Stimulated activated CD4-positive, alpha-beta T cell treated with anti-CD3 and anti-CD28 coated beads, Interleukin-1b, Interleukin-23, amount 100 ng/mL, for 1 hour (primary cell): ENCODE measurements at regions not wholly inside any gene's neighbourhood (a gene's known extent, or its start where the extent isn't known, plus 50 kb on each side); places are given as distances from the start of the nearest gene placed in this dataset.

Experiments used
- DNase-seq, 2 donors: peaks; one replicate each; pipeline ENCODE4 v3.0.0-alpha.2; 2020; ENCODE audit warnings: low read depth in 2 of 2

DNA sequence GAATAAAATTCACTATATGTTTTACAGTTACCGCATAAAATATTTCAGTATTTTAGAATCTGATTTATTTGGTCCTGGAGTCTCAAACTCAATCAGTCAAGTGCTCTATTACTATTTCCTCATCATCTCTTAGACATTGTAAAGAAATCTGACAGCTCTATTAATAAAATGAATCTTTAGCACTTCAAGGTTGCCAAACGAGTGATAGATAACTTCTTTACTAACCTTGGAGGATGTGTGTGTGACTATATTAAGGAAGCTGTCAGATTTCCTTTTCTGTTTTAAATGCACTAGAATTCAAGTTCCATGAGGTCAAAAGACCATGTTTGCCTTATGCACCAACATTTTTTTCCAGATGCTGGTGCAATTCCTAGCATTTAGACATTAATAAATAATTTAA, 389.8 kb upstream of the AZI2 start:
- DNase-seq = no peak

DNA sequence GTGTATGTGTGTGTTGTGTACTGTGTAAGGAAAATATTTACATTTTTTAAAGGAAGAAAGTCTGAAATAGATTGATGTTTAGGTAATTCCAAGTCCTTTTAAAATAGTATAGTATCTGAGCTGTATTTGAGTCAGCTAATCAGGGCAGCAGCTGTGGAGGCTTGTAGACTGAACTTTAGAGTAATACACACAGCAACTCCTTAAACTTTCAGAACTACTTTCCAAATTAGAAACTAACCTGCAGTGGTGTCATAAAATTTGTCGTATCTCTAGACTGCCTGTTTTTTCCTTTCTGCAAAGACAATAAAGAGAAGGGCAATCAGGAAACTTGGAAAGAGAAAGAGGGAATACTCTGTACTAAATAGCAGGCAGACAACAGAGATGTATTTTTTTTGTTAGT, 391.0 kb upstream of the AZI2 start:
- DNase-seq = no peak

DNA sequence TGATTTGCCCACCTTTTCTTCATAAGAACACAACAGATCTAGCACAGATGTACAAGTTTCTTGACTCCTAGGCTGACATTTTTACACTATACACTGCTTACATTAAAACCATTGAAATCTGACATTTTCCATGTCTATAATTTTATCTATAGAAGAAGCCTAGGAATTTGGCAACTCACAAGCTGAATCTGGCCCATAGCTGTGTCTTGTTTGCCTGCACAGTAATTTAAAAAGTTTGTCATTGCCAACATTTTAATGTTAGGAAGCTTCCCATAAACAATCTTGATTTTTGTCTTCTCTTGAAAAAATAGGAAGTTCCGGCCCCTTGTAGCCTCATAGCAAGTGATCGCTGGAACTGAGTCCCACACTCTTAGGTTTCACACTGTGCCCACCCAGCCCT, 394.6 kb upstream of the AZI2 start:
- DNase-seq = no peak

DNA sequence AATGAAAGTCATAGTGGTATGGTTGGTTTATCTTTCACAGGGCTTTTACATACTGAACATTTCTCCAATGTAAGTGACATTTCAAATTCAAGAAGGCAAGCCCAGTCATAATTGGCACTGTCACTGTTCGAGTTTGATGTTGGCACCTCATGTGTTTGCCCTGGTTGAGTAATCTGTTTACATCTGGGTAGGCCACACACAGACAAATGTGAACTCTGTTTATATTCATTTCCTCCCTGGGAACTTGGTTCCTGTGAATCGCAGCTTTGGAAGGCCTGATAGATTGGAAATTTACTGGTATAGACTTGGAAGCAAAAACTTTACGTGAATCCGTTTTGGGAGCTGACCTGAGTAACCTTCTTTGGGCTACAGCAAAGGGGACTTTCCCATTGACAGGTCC, 395.2 kb upstream of the AZI2 start:
- DNase-seq = no peak

DNA sequence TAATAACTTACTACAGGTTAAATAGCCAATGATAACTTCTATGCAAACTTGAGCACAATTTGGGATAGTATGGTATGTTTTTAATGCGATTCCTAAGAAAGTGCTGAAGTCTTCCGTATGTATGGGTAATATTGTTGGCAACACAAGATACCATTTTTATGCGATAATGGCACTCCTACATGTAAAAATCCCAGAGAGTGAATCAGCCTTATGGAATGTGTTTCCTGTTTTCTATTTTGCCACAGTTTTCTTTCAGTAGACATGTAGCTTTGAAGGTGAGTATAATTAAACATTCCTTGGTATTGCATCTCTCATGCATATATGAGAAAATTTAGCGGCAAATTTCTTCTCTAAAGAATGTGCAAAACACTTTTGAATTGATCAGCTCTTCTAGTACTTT, 396.8 kb upstream of the AZI2 start:
- no peak for DNase-seq

DNA sequence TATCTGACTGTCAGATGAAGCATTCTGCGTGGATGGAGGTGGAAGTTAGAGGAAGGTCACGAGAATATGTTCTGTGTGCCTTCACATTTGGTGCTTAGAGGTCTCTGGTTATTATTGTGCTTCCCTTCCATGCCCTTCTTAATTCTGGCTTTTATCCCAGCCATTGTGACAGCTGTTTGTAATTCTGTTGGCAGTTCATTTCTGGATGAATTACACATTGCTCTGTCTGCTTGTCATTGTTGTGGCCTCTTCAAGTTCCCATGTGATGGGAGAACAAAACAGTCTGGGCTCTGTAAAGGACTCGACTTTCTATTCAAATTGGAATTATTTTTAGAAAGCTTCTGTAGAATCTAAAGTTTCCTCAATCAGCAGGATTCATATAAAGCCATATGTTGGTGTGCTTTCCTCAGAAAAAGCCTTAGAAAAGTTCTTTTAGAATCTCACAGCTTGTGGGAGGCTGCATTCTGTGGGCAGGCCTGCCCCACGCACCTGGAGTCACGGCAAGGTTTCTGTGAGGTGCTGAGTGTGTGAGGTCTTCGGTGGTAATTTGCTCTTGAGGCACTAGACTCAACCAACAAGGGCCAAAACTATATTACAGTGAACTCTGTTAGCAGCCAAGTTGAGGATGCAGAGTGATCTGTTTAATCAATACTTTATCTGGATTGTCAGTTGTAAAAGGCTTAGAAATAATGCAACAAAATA, 397.4 kb upstream of the AZI2 start:
- DNase-seq = no peak

DNA sequence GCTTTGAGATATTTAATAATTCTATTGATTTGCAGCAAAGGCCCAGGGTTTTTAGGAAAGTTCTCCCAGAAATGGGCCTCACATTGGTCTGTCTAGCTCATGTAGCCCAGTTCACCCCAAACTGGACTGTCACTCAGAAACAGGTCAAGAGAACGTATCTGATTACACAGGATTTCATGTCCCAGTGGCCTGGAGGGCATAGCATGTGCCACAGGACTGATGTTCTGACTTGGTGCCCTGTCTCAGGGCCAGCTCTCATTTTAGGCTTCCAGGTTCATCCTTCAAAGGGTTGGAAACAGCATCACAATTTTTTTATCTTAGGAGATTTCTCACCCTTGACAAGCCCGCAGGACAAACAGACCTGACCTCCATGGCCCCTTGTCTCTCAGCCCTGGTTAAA, 398.4 kb upstream of the AZI2 start:
- no peak for DNase-seq

DNA sequence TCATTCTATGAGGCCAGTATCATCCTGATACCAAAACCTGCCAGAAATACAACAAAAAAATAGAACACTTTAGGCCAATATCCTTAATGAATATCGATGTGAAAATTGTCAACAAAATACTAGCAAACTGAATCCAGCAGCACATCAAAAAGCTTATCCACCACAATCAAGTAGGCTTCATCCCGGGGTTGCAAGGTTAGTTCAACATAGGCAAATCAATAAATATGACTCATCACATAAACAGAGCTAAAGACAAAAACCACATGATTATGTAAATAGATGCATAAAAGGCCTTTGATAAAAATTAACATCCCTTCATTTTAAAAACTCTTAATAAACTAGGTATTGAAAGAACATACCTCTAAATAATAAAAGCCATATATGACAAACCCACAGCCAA, 403.2 kb upstream of the AZI2 start:
- no peak for DNase-seq

DNA sequence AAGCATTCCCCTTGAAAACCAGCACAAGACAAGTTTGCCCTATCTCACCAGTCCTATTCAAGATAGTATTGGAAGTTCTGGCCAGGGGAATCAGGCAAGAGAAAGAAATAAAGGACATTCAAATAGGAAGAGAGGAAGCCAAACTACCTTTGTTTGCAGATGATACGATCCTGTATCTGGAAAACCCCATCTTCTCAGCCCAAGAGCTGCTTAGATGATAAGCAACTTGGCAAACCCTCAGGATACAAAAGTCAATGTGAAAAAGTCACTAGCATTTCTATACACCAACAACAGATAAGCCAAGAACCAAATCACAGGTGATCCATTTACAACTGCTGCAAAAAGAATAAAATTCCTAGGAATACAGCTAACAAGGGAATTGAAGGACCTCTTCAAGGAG, 403.7 kb upstream of the AZI2 start:
- DNase-seq = no peak

DNA sequence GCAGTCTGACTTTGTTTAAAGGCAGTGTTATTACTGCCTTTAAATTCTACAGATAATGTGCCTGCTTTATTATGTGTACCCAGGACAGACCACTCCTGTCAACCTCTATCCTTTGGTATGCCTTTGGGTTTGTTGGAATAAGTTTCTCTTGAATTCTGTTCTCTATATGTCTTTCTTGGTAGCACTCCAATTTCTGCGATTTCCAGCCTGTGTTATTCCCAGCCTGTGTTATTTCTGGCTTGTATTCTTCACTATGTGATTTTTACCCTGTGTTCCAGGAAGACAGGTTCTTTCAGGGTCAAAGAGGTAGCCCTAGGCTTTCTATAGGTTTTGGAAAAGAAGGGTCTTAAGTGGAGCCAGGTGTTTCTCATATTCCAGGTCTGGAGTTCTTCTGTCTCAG, 407.4 kb upstream of the AZI2 start:
- DNase-seq = no peak

DNA sequence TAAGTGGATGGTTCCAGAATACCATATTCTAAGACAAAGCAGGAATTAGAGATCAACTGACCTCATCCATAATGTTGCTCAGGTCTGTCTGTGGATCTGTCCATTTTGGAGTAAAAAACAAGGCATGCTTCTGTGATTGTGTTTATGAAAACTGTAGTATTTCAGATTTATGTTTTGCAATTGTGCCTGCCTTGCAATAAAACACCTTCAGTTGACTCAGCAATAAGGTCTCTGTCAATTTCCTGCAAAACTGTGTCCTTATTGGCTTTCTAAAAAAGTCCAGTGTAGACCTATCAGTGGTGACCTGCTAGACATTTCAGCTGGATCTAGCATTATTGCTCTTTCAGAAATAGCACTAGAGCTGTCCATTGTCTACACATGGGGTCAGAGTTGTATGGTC, 409.5 kb upstream of the AZI2 start:
- DNase-seq = no peak

DNA sequence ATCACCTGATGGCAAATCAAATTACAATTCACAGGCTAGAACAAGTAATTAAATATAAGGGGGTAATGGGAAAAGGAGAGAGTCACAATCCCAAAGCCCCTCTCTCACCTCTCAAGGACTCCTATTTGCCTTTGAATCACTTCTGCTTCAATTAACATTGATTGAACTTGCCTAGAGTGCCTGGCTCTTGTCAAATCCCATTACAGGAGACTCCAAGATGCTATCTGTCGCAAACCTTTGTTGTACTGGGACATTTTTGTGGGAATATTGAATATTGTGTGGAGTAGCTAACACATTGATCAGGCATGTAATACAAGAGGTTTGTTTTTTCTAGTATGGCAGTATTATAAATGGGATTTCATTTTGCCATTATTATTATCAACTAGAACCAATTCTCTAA, 412.8 kb upstream of the AZI2 start:
- no peak for DNase-seq

DNA sequence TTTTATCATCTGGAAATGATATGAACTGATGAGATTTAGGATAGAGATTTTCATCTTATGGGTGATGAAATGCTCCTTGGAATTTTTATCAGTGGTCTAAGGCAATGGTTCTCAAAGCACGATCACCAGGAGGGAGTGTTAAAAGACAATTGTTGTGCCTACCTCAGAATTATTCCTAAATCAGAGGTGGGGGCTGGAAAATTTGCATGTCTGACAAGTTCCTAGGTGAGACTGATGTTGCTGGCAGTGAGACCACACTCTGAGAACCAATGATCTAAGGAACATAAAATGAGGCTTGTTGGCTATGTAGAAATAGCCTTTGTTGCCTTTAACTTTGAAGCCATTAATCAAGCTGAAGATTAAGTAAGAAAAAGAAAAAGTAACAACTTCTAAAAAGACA, 416.6 kb upstream of the AZI2 start:
- no peak for DNase-seq

DNA sequence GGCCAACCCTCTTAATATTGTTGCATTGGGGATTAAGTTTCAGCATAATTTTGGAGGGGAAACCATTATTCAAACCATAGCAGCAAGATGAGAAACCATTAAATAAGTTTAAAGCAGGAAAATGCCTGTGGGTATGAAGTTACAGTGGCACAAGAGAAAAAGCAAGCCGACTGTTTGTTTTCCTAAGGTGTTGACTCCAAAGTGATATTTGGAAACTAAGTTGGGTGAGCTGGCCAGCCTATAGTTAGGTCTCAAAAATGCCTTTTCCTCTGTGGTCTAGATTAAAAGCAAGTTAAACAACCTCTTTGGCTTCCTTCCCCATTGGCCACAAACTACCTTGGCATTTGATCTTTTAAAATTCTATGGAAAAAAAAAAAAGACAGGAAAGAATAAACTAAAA, 419.8 kb upstream of the AZI2 start:
- no peak for DNase-seq

DNA sequence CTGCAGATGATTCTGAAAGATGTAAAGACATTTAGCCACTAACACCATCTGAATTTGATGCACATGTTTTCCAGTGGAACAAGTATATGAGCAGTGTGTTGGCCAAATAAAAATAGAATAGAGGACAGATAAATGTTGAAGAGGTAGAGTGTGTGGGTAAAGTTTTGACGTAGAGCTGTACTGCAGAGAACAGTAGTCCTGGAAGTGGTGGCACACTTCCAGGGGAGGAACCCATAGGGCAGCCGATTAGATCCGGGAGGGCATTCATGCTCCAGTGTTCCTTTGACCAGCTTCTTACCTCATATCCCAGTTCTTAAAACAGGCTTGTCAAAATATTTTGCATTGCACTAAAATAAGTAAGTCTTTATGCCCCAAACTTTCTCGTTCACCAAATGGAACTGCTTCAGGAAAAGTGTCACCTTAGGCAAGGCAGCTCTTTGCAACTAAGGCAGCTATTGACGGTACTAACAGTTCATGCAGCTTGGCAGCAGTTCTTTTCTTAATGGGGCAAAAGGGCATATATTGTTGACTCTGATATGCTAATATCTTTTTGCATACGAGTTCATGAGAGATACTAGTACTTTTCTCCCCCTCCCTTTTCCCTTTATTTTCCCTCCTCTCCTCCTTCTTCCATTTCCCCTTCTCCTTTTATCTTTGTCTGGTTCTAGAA, 429.3 kb upstream of the AZI2 start:
- no peak for DNase-seq

DNA sequence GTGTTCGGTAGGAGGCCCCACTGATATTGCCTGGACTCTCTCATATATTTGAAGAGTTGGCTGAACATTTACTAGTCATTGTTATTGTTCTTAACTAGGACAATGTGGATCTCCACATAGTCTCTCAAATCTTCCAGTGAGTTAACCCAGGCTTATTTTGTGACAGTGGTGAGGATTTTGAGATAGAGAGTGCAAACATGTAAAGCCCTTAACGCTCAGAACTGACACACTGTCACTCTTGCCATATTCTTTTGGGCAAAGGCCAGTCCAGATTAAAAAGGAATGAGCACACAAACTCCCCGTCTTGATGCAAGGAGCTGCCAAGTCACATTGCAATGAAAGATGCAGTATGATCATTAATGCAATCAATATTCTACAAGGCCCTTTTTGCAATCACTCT, 431.9 kb upstream of the AZI2 start:
- DNase-seq = no peak

DNA sequence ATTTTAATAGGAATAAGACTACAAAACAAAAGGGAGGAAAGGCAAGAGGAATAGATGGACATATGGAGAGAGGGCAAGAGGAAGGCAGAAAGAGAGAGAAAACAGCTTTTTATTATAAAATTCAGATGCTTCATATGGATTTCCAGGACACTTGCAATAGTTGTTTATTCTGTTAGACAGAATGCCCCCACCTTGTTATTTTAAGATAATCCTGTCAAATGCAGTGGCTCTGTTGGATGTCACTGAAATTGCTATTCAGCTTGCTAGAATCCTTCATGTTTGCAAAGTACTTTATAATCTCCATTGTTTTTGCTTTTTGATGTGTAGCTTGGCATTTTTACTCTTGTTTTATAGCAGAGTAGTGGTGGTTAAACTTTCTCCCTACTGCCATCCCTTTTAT, 432.4 kb upstream of the AZI2 start:
- DNase-seq = no peak

DNA sequence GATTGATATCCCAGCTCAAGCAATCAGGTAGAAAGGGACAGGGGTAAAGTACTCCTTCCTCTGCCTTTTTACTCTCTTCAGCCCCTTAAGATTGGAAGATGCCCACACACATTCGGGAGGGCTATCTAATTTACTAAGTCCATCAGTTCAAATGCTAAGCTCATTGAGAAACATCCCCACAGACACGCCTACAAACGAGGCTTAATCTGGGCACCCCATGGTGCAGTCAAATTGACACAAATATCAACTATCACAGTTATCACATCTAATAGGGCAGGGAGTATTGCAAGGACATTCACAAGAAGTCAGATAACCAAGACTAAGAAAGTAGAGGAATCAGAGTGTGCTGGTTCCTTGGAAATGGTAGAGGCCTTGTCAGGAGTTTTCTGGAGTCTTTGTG, 437.8 kb upstream of the AZI2 start:
- no peak for DNase-seq

DNA sequence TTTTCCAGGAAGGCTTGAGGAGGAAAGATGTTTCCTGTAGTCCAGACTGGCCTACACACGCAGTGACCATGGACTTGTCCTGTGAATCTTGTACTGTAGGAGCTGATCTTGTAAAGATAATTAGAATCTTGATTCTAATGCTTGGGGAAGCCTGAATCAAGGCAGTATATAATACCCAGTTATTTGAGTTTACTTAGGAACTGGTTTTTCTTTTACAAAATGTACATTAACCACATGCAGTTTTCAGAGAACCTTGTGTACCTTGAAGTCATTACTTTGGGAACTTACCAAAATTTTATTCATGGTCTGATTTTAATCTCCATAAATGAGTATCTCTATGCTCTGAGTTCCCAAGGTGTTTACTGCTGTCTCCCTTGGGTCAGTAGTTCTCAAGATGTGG, 439.9 kb upstream of the AZI2 start:
- DNase-seq = no peak

DNA sequence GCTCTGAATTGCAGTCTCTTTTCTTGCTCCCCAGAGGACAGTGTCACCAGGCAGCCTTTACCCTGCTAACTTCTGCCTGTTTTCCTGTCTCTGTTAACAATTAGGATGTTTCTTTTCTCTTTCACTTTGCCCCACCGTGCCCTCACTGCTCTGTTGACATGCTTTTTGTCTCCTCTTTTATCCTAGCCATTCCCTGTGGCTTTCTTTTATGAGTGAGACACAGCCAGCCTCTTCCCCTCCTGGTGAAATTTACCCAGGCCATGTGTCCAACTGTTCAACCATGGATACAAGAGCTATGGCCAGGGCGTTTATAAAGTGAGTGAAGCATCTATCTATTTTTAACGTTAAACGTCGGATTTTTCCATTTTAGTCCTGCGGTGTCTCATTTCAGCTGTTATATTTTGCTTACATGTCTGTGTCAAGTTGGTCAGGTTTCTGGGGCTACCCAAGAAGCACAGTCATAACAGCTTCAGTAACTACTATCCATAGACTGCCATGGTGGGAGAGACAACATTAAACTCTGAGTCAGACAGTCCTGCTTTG, 443.2 kb upstream of the AZI2 start:
- DNase-seq = no peak

DNA sequence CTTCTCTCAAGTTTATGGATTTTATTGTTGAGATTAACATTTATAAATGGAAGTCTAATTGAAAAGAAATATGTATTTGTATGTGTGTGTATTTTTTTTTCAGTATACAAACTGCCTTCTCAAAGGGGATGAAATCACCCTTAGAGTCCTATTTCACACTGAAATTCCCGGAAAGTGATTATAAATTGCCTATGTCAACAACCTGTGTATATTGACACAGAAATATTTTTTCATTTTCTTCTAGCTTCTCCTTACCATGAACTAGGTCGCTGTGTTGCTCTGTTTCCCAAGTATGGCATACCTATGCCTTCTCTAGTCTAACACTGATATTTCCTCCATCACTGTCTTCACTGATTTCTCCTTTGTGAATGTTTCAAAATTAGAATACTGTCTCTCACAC, 444.0 kb upstream of the AZI2 start:
- no peak for DNase-seq

DNA sequence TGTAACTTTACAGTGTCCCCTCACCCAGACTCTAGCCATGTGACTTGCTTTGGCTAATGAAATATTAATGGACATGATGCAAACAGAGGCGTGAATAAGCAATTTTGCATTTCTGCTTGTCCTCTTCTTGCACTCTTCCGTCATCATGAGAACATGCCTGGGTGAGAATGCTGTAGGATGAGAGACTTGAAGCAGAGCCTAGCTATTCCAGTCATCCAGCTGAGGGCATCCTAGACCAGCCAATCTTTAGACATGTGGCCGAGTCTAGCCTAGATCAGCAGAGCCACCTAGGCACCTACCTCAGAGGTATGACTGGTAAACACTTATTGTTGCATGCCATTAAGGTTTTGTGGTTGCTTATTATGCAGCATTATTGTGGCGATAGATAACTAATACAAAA, 450.5 kb upstream of the AZI2 start:
- no peak for DNase-seq

DNA sequence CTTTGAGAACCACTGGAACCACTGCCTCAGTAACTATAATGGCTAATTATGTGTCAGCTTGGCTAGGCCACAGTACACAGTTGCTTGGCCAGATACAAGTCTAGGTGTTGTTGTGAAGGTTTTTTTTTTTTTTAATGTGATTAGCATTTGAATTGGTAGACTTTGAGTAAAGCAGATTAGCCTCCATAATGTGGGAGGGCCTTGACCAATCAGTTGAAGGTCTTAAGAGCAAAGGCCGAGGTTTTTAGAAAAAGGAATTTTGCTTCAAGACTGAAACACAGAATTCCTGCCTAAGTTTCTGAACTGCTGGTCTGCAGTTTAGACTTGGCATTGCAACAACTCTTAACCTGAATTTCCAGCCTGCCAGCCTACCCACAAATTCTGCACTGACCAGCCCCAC, 451.6 kb upstream of the AZI2 start:
- no peak for DNase-seq

DNA sequence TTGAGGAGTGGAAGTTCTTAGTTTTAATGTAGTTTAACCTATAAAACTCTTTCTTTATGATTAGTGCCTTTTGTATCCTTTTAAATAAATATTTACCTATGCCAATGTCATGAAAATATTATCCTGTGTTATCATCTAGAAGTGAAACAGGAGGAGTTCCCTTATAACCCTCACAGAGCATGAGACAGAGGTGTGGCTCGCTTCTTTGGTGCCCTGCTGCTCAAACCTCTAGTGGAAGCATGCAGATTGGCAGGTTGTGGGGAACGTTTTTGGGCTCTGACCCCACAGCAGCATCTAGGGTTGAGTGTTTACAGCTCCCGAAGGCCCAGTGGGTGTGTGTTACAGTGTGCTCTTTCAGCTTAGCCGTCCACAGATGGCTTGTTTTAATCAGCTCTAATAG, 459.4 kb upstream of the AZI2 start:
- no peak for DNase-seq
